ENCODE measurements at regions not wholly inside any gene's neighbourhood (a gene's known extent, or its start where the extent isn't known, plus 50 kb on each side); places are given as distances from the start of the nearest gene placed in this dataset.

DNA sequence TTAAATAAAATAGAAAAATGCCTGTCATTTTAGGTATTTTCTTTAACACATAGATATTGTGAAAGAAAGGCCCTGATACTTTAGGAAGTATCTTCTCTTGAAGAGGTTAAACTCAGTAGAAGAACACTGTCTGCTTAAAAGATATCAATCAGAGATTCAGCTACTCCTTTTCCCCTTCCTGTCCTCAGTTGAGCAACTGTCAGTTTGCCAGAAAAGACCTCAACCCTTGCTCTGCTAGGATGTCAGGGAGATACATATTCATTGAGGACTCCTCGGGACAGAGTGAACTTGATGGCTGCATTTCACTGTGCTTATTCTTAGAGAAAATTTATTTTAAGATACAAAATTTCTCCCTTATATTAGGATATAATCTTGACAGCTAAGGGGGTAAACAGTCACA lies 173.6 kb upstream of the CACNA2D1 start:
- H3K36me3 ChIP-seq (ENCODE audit: control insufficient read depth, insufficient read depth, low read length) = no peaks in the 10 kb centered on the region
- CTCF ChIA-PET = interaction anchor here (1.0 kb wide), 1 partner anchor 9 kb away, joined by 3 read pairs; no protein-coding TSS in a partner anchor

More for the DNA sequence above, 173.6 kb upstream of the CACNA2D1 start:
- H3K9me1 ChIP-seq (ENCODE audit: insufficient read depth, low read length) = no peaks in the 10 kb centered on the region
- H4K91ac ChIP-seq (ENCODE audit: insufficient read depth, low read depth, low read length) = no peak overlapping the region
- no peak for DNase-seq
- H2BK20ac ChIP-seq (ENCODE audit: low read depth, low read length) = no peak overlapping the region
- intact Hi-C loops (cut with micrococcal nuclease) = loop anchor here (5.0 kb wide), 1 partner anchor 85 kb away; no protein-coding TSS in a partner anchor
- BruUV-seq (replicated peaks) = no TSS peak
- H3K4me1 ChIP-seq (ENCODE audit: control insufficient read depth, insufficient read depth, low read length) = no peaks in the 10 kb centered on the region
- peaks cover 2% of the 10 kb centered on the region; the same call in 1 of the 2 replicates for H3K9me3 ChIP-seq (ENCODE audit: control insufficient read depth, insufficient read depth, low read length)
- H3K27me3 ChIP-seq (ENCODE audit: control insufficient read depth, insufficient read depth, low read length) = no peaks in the 10 kb centered on the region
- no peaks in the 10 kb centered on the region for H3K79me1 ChIP-seq (ENCODE audit: low read depth in 1 of 2, low read length in 2 of 2)
- no peak overlapping the region for H3K4ac ChIP-seq (ENCODE audit: low read depth, low read length)
- TF ChIP-seq, protein P1, sequence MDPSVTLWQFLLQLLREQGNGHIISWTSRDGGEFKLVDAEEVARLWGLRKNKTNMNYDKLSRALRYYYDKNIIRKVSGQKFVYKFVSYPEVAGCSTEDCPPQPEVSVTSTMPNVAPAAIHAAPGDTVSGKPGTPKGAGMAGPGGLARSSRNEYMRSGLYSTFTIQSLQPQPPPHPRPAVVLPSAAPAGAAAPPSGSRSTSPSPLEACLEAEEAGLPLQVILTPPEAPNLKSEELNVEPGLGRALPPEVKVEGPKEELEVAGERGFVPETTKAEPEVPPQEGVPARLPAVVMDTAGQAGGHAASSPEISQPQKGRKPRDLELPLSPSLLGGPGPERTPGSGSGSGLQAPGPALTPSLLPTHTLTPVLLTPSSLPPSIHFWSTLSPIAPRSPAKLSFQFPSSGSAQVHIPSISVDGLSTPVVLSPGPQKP (IDR thresholded peaks at IDR 0.05; ENCODE audit: borderline replicate concordance, low read depth, low read length) = no peak
- no peak for TF ChIP-seq FOS (IDR thresholded peaks at IDR 0.05; ENCODE audit: low read depth, low read length)
- no peak for TF ChIP-seq SMC3 (IDR thresholded peaks at IDR 0.05; ENCODE audit: low read depth, low read length)
- no peak for TF ChIP-seq RFX5 (IDR thresholded peaks at IDR 0.05; ENCODE audit: low read depth, low read length)
- no peak for TF ChIP-seq BHLHE40 (IDR thresholded peaks at IDR 0.05; ENCODE audit: low read depth, low read length)
- TF ChIP-seq NFE2L2 (IDR thresholded peaks at IDR 0.05; ENCODE audit: low read depth, low read length) = no peak
- TF ChIP-seq, protein P2, sequence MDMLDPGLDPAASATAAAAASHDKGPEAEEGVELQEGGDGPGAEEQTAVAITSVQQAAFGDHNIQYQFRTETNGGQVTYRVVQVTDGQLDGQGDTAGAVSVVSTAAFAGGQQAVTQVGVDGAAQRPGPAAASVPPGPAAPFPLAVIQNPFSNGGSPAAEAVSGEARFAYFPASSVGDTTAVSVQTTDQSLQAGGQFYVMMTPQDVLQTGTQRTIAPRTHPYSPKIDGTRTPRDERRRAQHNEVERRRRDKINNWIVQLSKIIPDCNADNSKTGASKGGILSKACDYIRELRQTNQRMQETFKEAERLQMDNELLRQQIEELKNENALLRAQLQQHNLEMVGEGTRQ (IDR thresholded peaks at IDR 0.05; ENCODE audit: low read depth, low read length) = no peak
- no peak for TF ChIP-seq RCOR1 (IDR thresholded peaks at IDR 0.05; ENCODE audit: insufficient replicate concordance, low read length)
- TF ChIP-seq POLR2A (IDR thresholded peaks at IDR 0.05; ENCODE audit: low read depth, low read length) = no peak
- TF ChIP-seq MAFK (IDR thresholded peaks at IDR 0.05; ENCODE audit: low read depth, low read length) = no peak
- no peak for TF ChIP-seq MXI1 (IDR thresholded peaks at IDR 0.05; ENCODE audit: borderline replicate concordance, low read depth, low read length)
- TF ChIP-seq CEBPB (IDR thresholded peaks at IDR 0.05; ENCODE audit: low read depth, low read length) = no peak
- TF ChIP-seq, protein P3, sequence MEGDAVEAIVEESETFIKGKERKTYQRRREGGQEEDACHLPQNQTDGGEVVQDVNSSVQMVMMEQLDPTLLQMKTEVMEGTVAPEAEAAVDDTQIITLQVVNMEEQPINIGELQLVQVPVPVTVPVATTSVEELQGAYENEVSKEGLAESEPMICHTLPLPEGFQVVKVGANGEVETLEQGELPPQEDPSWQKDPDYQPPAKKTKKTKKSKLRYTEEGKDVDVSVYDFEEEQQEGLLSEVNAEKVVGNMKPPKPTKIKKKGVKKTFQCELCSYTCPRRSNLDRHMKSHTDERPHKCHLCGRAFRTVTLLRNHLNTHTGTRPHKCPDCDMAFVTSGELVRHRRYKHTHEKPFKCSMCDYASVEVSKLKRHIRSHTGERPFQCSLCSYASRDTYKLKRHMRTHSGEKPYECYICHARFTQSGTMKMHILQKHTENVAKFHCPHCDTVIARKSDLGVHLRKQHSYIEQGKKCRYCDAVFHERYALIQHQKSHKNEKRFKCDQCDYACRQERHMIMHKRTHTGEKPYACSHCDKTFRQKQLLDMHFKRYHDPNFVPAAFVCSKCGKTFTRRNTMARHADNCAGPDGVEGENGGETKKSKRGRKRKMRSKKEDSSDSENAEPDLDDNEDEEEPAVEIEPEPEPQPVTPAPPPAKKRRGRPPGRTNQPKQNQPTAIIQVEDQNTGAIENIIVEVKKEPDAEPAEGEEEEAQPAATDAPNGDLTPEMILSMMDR (conservative IDR thresholded peaks at IDR 0.05; ENCODE audit: low read depth, low read length) = no peak
- no peak for TF ChIP-seq MAZ (IDR thresholded peaks at IDR 0.05; ENCODE audit: borderline replicate concordance, low read depth, low read length)
- TF ChIP-seq RAD21 (IDR thresholded peaks at IDR 0.05; ENCODE audit: low read length) = no peak
- TF ChIP-seq CHD1 (IDR thresholded peaks at IDR 0.05; ENCODE audit: low read depth, low read length) = no peak
- H3K18ac ChIP-seq (ENCODE audit: low read depth, low read length) = no peak overlapping the region
- no peak overlapping the region for H4K5ac ChIP-seq (ENCODE audit: low read depth, low read length)
- dilution Hi-C loops (cut with HindIII; ENCODE audit: low sequenced_read_pairs, unreplicated experiment) = no loop called here
- H3K4me2 ChIP-seq (ENCODE audit: low read depth, low read length) = no peak overlapping the region
- POLR2A ChIA-PET (ENCODE audit: unreplicated experiment) = no interaction called here
- H2AFZ ChIP-seq (replicated peaks; ENCODE audit: low read length, poor library complexity) = no peak overlapping the region
- H2BK5ac ChIP-seq (ENCODE audit: low read depth, low read length, poor library complexity, severe bottlenecking) = no peak overlapping the region
- in situ Hi-C loops (cut with MboI; ENCODE audit: low sequenced_read_pairs) = no loop called here
- H3K4me3 ChIP-seq (ENCODE audit: insufficient read depth, low read depth, low read length) = no peak overlapping the region
- H2BK120ac ChIP-seq (ENCODE audit: low read depth, low read length) = no peak overlapping the region
- no peak for ATAC-seq (ENCODE audit: low read depth)
- H3K23ac ChIP-seq (ENCODE audit: low read depth, low read length) = no peak overlapping the region
- H3K56ac ChIP-seq (ENCODE audit: extremely low read depth, insufficient read depth, low read length) = no peak overlapping the region
- H3K27ac ChIP-seq (ENCODE audit: insufficient read depth, low read length) = no peak overlapping the region
- no peak overlapping the region for H2AK9ac ChIP-seq (replicated peaks; ENCODE audit: low read depth, low read length, poor library complexity)
- H3K9ac ChIP-seq (ENCODE audit: low read depth, low read length) = no peak overlapping the region
- no CpG with 5 or more reads among the region's 1 CpG for WGBS, 2 experiments (ENCODE audit: extremely low coverage in 2 of 2, insufficient read length in 1 of 2)
- no peaks in the 10 kb centered on the region for H4K20me1 ChIP-seq (ENCODE audit: insufficient read depth, low read length)
- no peak overlapping the region for H2BK15ac ChIP-seq (ENCODE audit: low read depth, low read length)
- no peak overlapping the region for H2AK5ac ChIP-seq (ENCODE audit: low read depth, low read length)
- no peak overlapping the region for H4K8ac ChIP-seq (ENCODE audit: low read depth in 2 of 2, low read length in 2 of 2)
- H3K14ac ChIP-seq (replicated peaks; ENCODE audit: low read depth, low read length) = no peak overlapping the region
